Activated T-helper 2 cell treated with anti-CD3 and anti-CD28 coated beads, Interferon-gamma antibody, Interleukin-2, Interleukin-4, amounts not matched to agents 10 μg/mL and 5 μg/mL and 100 μg/mL, durations not matched to agents 14 hours and 24 hours and 36 hours (primary cell): ENCODE measurements at regions not wholly inside any gene's neighbourhood (a gene's known extent, or its start where the extent isn't known, plus 50 kb on each side); places are given as distances from the start of the nearest gene placed in this dataset.
"Not testable (repeated sequence)": the region's sequence is repeated elsewhere in the genome, so short reads cannot be mapped to it uniquely, and the experiment has no call there.

Experiments
- DNase-seq: peaks from one replicate; pipeline ENCODE4 v3.0.0; 2021; ENCODE audit warnings: low spot score
- H3K27ac Mint-ChIP-seq: one replicate; pipeline ENCODE4 v1.8.0; 2021; ENCODE audit warnings: mixed read lengths
- H3K27me3 Mint-ChIP-seq: one replicate; pipeline ENCODE4 v1.8.0; 2021; ENCODE audit warnings: low read depth, mixed read lengths
- H3K36me3 Mint-ChIP-seq: one replicate; pipeline ENCODE4 v1.8.0; 2021; ENCODE audit warnings: low read depth, mixed read lengths
- H3K4me1 Mint-ChIP-seq: one replicate; pipeline ENCODE4 v1.8.0; 2021; ENCODE audit warnings: low read depth, mixed read lengths
- H3K4me3 Mint-ChIP-seq: one replicate; pipeline ENCODE4 v1.8.0; 2021; ENCODE audit warnings: low read depth, mild to moderate bottlenecking, moderate library complexity, mixed read lengths
- H3K9me3 Mint-ChIP-seq: one replicate; pipeline ENCODE4 v1.8.0; 2021; ENCODE audit warnings: mixed read lengths
- intact Hi-C: fragments of 100-400 bp; cut with micrococcal nuclease; formaldehyde crosslinking; loops from one replicate; pipeline ENCODE4 v1.15.1; 2023

- Mint-ChIP-seq H3K27me3 (no peaks in the 10 kb centered on the region), H3K9me3 (no peaks in the 10 kb centered on the region), H3K4me3 (no peak overlapping the region), H3K27ac (no peak overlapping the region), H3K36me3 (no peaks in the 10 kb centered on the region), H3K4me1 (no peaks in the 10 kb centered on the region)
- DNase-seq: no peak
- intact Hi-C loops: no loop called here
Measured at GRCh38 chr15:87707566-87708130, 548.9 kb downstream of the NTRK3 start.

GRCh38 chr15:87707071-87707470 is 549.5 kb downstream of the NTRK3 start:
- Mint-ChIP-seq H3K27me3 (no peaks in the 10 kb centered on the region), H3K9me3 (no peaks in the 10 kb centered on the region), H3K4me3 (no peak overlapping the region), H3K27ac (no peak overlapping the region), H3K36me3 (no peaks in the 10 kb centered on the region), H3K4me1 (no peaks in the 10 kb centered on the region)
- intact Hi-C loops: no loop called here
- DNase-seq: no peak

DNA sequence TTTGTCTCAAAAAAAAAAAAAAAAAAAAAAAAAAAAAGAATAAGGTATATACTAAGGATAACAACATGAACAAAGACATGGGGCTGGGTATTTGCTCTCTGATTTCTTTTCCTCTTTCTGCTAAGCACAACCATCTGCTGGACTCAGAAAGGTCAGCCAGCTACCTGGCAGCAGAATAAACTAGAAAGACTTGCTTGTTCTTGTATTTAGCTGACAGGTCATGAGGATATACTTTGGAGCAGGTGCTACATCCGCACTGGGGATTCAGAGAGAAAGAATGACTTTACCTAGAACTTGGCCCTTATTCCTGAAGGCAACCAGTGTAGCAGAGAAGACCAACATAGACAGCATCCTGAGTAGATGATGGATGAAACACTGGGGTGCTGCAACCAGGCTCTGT is 550.5 kb downstream of the NTRK3 start:
- intact Hi-C loops: no loop called here
- Mint-ChIP-seq H3K4me3 (no peak overlapping the region), H3K36me3 (no peaks in the 10 kb centered on the region), H3K27me3 (no peaks in the 10 kb centered on the region), H3K27ac (no peak overlapping the region), H3K9me3 (no peaks in the 10 kb centered on the region), H3K4me1 (no peaks in the 10 kb centered on the region)
- DNase-seq: no peak

DNA sequence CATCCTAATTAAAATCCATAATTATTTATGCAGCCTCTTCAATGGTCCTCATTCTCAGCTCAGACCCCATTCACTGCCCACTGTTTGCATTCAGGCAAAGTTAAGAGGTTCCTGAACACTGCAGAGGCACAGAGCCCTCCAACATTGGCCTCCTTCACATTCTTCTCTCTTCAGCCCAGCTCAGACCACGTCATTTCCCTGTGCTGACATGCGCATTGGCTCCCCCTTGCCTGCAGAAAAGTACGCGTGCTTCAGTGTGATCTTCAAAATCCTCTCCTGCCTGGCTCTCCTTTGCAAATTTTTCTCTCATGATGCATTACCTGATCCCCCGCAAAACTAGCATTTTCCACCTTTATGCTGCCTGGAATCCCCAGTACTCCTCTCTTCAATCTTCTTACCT is 552.3 kb downstream of the NTRK3 start:
- intact Hi-C loops: no loop called here
- H3K4me3 Mint-ChIP-seq: no peak overlapping the region
- no peaks in the 10 kb centered on the region for H3K36me3 Mint-ChIP-seq
- H3K27me3 Mint-ChIP-seq: no peaks in the 10 kb centered on the region
- no peaks in the 10 kb centered on the region for H3K4me1 Mint-ChIP-seq
- H3K27ac Mint-ChIP-seq: no peak overlapping the region
- no peaks in the 10 kb centered on the region for H3K9me3 Mint-ChIP-seq
- DNase-seq: no peak

DNA sequence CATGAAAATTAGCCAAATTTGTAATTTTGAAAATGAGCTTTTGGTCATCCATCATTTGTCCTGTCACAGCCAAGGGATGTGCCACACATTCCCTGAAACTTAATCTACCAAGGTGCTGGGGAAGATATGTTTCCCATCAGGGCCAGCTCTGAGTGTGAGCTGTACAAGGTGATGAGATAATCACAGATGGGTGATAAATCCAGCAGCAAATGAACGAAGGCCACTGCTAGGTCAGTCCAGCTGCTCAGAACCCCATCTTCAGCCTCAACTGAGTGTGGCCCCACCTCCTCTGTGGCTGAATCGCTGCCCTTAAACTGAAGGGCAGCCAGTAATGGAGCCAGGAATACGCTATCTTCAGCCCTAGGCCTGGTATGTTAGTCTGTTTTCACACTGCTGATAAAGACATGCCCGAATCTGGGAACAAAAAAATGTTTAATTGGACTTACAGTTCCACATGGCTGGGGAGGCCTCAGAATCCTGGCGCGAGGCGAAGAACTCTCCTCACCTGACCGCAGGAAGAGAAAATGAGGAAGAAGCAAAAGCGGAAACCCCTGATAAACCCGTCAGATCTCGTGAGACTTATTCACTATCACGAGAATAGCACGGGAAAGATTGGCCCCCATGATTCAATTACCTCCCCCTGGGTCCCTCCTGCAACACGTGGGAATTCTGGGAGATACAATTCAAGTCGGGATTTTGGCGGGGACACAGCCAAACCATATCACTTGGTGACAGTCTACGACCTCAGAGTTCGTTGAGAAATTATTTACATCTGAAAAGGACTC is 553.0 kb downstream of the NTRK3 start:
- no peaks in the 10 kb centered on the region for H3K36me3 Mint-ChIP-seq
- H3K27ac Mint-ChIP-seq: no peak overlapping the region
- no peak overlapping the region for H3K4me3 Mint-ChIP-seq

DNA sequence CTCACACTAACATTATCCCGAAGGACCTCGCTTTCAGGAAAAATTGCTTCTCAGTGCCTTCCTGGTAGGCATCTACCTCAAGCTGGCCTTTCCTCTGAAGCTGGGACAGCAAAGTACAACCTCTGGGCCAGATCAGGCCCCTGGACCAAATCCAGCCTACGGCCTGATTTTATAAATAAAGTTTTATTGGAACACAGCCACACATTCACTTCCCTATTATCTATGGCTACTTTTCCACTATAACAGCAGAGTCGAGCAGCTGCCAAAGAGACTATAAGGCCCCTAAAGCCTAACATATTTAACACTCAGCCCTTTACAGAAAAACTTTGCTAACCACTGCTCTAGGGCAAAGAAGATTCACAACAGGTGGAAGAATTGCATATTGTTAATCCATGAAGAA is 554.3 kb downstream of the NTRK3 start:
- H3K9me3 Mint-ChIP-seq: peaks cover 4% of the 10 kb centered on the region
- H3K27ac Mint-ChIP-seq: no peak overlapping the region
- intact Hi-C loops: no loop called here
- H3K27me3 Mint-ChIP-seq: no peaks in the 10 kb centered on the region
- no peaks in the 10 kb centered on the region for H3K4me1 Mint-ChIP-seq
- H3K36me3 Mint-ChIP-seq: no peaks in the 10 kb centered on the region
- H3K4me3 Mint-ChIP-seq: no peak overlapping the region
- no peak for DNase-seq

More for the DNA sequence above, 553.0 kb downstream of the NTRK3 start:
- intact Hi-C loops: no loop called here
- Mint-ChIP-seq H3K27me3 (no peaks in the 10 kb centered on the region), H3K4me1 (no peaks in the 10 kb centered on the region), H3K9me3 (no peaks in the 10 kb centered on the region)
- DNase-seq: no peak

- H3K27me3 Mint-ChIP-seq, H3K4me3 Mint-ChIP-seq, intact Hi-C loops, H3K4me1 Mint-ChIP-seq, H3K36me3 Mint-ChIP-seq, H3K9me3 Mint-ChIP-seq, H3K27ac Mint-ChIP-seq, DNase-seq: not testable (repeated sequence)
Measured at GRCh38 chr15:87698467-87698866, 558.1 kb downstream of the NTRK3 start.

- H3K4me1 Mint-ChIP-seq: peaks cover 5% of the 10 kb centered on the region
- intact Hi-C loops: no loop called here
- H3K4me3 Mint-ChIP-seq: no peak overlapping the region
- H3K36me3 Mint-ChIP-seq: no peaks in the 10 kb centered on the region
- H3K27me3 Mint-ChIP-seq: no peaks in the 10 kb centered on the region
- no peak for DNase-seq
- H3K27ac Mint-ChIP-seq: no peak overlapping the region
- peaks cover 19% of the 10 kb centered on the region for H3K9me3 Mint-ChIP-seq
Measured at GRCh38 chr15:87689716-87690115, 566.8 kb downstream of the NTRK3 start.

- no peak overlapping the region for H3K4me3 Mint-ChIP-seq
- intact Hi-C loops: no loop called here
- H3K36me3 Mint-ChIP-seq: no peaks in the 10 kb centered on the region
- H3K27me3 Mint-ChIP-seq: no peaks in the 10 kb centered on the region
- H3K27ac Mint-ChIP-seq: no peak overlapping the region
- peaks cover 6% of the 10 kb centered on the region for H3K9me3 Mint-ChIP-seq
- DNase-seq: no peak
- H3K4me1 Mint-ChIP-seq: peaks cover 5% of the 10 kb centered on the region
Measured at GRCh38 chr15:87687523-87687870, 569.0 kb downstream of the NTRK3 start.

- intact Hi-C loops: no loop called here
- H3K27me3 Mint-ChIP-seq: no peaks in the 10 kb centered on the region
- peaks cover 4% of the 10 kb centered on the region for H3K9me3 Mint-ChIP-seq
- no peak overlapping the region for H3K27ac Mint-ChIP-seq
- H3K4me1 Mint-ChIP-seq: peaks cover 5% of the 10 kb centered on the region
- DNase-seq: no peak
- H3K4me3 Mint-ChIP-seq: no peak overlapping the region
- H3K36me3 Mint-ChIP-seq: no peaks in the 10 kb centered on the region
Measured at GRCh38 chr15:87686841-87687522, 569.6 kb downstream of the NTRK3 start.

GRCh38 chr15:87686339-87686738 is 570.2 kb downstream of the NTRK3 start:
- Mint-ChIP-seq H3K27me3 (no peaks in the 10 kb centered on the region), H3K27ac (no peak overlapping the region), H3K36me3 (no peaks in the 10 kb centered on the region), H3K4me1 (peaks cover 7% of the 10 kb centered on the region), H3K9me3 (no peaks in the 10 kb centered on the region), H3K4me3 (no peak overlapping the region)
- DNase-seq: no peak
- intact Hi-C loops: no loop called here

GRCh38 chr15:87682527-87682926 is 574.0 kb downstream of the NTRK3 start:
- no peaks in the 10 kb centered on the region for H3K27me3 Mint-ChIP-seq
- no peaks in the 10 kb centered on the region for H3K36me3 Mint-ChIP-seq
- intact Hi-C loops: no loop called here
- H3K4me3 Mint-ChIP-seq: no peak overlapping the region
- DNase-seq: no peak
- no peak overlapping the region for H3K27ac Mint-ChIP-seq
- H3K9me3 Mint-ChIP-seq: peaks cover 7% of the 10 kb centered on the region
- peaks cover 4% of the 10 kb centered on the region for H3K4me1 Mint-ChIP-seq

DNA sequence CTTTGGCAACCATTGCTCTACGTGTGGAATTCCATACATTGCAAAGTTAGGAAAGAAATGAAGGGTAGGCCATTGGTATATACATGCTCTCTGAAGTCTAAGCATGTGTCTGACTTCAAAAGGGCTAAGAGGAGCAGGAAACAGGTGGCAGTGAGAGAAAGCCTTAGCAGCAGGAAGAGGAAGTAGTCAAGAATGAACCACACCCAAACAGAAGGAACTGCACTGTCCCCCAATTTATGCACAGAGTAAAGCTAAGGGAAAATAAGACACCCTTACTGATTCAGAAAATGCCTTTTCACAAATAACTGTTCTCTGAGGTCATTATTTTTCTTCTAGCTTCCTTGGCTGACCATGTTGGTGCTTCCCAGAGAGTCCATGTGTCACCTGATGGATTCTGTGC is 575.4 kb downstream of the NTRK3 start:
- Mint-ChIP-seq H3K4me3 (no peak overlapping the region), H3K36me3 (no peaks in the 10 kb centered on the region), H3K9me3 (peaks cover 18% of the 10 kb centered on the region), H3K4me1 (peaks cover 4% of the 10 kb centered on the region), H3K27me3 (no peaks in the 10 kb centered on the region), H3K27ac (no peak overlapping the region)
- no peak for DNase-seq
- intact Hi-C loops: no loop called here
